ENCODE measurements at regions not wholly inside any gene's neighbourhood (a gene's known extent, or its start where the extent isn't known, plus 50 kb on each side); places are given as distances from the start of the nearest gene placed in this dataset.
"Not testable (repeated sequence)": the region's sequence is repeated elsewhere in the genome, so short reads cannot be mapped to it uniquely, and the experiment has no call there.

DNA sequence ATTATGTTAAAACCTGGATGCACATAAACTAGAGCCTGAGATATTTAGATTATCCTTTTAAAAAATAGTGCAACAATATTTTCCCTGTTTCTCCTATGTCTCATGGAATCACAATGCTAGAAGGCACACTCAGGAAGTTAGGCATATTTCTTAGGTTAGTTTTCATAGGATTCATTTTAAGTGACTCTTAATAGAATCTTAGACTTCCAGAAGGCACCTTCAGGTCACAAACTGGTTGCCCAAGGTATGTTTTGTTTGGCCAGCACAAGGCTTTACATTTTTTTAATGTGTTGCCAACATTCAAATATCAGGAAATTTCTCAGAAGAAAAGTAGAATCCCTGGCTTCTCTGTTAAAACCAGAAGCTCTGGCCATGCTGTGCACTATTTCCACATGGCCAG lies 129.3 kb downstream of the LNPK start:
- no peak for DNase-seq (ENCODE audit: low read depth)

DNA sequence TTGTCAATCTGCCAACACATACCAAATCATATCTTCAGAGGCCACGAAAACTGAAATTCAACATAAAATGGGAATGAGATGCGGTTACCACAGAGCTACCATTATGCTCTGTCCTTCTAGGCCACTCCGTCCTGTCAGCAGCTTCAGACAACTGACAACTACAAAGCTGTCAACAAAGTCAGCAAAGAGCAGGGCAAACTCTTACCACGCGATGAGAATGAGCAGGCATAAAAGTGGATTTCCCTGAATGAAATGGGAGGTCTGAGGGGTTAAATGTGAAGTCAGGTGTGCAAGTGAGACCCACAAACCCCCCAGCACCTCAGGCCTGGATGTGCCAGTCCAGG lies 130.1 kb downstream of the LNPK start:
- no peak for DNase-seq (ENCODE audit: low read depth)

DNA sequence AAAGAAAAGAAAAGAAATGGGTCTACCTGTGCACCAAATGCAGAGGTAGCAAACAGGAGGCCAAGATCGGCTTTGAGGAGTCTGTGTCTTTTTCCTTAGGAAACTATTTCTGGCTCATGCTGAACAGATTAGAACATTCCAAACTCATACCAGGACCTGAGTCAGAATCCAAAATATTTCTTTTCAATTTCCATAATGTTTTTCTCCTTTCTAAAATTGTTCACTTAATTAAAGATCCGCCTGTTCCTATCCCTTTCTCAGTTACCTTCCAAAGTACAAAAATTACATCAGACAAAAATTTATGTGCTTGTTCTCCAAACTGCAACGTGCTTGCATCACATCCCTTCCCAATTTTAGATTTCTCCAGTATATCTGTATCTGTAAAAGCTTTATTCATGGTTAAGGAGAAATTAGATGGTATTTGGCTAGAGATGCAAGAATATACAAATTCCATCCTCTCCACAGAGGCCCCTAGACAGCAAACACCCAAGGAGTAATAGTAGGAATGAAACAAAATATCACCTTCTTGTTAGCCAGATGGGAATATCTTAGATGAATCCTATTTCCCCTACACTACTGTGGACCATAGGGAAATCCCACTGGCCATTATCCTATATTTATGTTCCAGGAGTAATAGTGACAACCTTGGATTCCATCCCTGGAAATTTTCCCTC lies 130.6 kb downstream of the LNPK start:
- no peak for DNase-seq (ENCODE audit: low read depth)

DNA sequence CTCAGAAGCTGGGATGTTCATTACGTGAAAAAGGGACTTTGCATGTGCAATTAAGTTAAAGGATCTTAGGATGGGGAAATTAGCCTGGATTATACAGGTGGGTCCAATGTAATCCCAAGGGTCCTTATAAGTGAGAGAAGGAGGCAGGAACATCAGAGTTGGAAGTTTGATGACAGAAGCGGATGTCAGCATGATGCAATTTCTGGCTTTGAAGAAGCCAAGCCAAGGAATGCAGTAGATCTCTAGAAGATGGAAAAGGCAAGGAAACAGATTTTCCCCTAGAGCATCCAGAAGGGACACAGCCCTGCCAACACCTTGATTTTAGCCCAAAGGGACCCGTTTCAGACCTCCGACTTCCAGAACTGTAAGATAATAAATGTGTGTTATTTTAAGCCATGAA lies 136.4 kb downstream of the LNPK start:
- DNase-seq (ENCODE audit: low read depth), result no peak

DNA sequence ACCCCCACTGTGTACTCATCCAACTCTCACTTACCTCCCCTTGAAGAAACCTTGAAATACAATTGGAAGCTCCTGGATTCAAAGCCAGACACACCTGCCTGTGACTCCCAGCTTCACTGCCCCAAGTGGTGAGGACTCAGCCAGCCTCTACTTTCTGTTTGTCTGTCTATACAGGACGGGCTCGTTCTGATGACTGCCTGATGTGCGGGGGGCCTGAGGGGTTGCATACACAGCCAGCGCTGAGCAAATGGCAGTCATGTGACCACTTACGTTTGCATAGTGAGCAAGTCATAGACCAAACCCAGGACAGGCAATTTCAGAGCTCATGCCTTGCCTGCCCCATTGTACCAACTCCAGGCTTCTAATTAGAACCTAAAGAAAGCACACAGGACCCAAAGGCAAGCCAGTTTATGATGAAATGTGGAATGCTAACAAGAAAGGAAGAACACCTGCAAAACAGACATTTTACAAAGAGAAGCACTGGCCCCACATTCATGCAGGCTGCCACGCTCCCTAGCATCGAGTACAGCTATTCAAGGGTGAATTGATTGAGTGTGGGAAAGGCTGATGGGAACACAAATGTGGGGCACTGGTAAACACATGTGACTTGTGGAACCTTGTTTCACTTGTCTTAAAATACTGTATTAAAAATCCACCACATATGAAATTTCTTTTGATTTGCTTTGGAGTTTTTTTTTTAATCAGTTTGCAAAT lies 137.8 kb downstream of the LNPK start:
- DNase-seq (ENCODE audit: low read depth), result no peak

DNA sequence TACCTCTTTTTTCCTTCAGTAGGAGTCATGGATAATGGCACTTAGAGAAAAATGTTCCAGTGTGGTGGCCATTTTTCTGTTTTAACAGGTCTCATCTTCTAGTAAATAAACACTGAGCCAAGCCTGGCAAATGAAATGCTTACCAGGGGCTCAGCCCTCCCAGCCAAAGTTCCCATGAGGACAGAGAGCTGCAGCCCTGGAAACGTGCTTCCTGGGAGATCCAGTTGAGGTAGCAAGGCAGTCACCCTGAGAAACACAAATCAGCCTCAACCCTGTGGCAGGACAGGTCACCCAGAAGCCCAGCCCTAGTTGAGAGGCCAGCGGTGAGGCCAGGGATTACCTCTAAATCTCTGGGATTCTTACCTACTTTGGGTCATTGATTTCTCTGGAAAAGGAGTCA lies 140.1 kb downstream of the LNPK start:
- no peak for DNase-seq (ENCODE audit: low read depth)

DNA sequence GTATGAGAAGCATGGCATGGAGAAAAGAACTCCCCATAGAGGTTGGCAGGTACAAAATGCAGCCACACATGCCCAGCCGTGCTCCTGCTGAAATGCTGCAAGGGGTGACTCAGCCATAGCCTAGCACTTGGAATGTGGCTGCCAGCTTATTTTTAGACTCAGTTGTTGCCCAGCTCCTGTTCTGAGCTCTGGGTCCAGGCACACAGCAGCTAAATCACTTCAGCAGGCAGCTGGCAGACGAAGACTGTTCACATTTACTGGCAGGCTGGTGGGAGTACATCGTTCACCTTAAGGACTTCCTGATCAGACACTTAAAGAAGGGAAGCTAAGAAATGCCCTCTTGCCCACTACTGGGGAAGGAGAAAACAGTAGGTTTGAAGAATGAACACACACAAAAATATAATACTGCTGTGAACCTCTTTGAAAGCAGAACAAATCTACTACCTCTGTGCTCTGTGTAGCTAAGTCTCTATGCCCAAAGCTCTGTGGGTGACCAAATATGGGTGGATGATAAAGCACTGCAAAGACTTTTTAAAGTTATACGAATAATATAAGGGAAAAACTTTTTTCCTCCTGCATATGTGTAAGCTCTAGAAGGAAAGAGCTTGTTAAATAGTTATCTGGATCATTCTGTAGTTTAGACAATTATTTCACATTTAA lies 146.1 kb downstream of the LNPK start:
- no peak for DNase-seq (ENCODE audit: low read depth)

DNA sequence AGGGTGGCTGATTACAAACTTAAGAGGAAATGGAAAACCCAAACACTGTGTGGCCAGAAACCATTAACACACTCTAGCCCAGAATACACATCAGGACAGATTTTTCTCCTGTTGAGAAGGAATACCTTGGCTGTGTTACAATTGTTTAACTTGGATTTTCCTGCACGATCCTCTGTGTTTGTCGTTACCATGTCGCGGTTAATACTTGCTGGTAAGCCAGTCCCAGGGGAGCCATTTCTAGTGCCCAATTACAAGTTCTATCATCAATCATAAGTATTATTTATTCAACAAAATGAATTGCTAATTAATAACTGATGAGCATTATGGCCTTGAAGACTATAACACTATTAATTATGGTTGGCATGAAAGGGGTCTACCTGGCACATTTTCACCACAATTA lies 146.8 kb downstream of the LNPK start:
- DNase-seq (ENCODE audit: low read depth), result no peak

DNA sequence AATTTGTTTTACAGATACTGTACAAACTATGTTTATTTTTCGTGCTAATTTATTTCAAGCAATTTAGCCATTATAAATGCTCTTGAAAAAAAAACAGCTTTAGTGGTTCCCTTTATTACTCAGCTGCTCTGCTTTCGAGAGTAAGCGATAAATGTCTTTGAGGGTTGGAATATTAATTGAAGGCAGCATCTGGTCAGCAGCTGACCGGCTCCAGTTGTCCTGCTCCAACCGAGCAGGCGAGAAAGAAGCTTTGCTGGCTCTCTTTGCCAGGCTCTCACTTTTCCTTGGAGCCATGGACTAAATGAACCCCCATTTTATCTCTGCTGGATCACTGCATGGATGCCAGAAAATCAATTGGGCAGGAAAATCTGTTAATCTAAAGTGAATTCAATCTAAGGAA lies 147.4 kb downstream of the LNPK start:
- DNase-seq (ENCODE audit: low read depth), result no peak

DNA sequence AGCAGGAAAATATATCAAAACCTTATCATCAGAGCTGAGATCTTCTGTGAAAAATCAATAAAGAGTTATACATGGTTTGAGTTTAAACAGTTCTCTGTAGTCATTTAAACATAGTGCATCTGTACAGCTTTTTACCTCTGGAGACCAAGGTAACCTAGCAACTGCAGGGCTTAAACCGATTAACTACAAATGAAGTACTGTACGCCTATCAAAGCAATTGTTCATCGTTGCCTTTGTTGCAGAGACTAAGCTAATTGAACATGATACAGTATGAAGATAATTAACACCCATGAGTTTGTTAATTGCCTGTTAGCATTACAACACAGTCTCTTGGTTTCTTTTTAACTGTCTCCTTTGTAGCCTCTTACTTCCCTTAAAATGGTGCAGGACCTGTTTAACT lies 147.9 kb downstream of the LNPK start:
- DNase-seq (ENCODE audit: low read depth), result no peak

DNA sequence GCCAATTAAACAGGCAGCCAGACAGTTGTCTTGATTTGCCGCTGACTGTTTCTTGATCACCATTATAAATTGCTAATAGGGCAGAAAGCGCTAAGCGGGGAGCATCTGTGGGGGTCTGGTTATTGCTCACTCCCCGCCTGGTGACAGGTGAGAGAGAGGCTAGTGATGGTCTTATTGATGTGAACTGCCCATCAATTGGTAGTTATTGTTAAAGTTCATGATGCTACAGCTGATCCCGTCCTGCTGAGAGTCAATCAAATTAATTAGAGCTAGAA lies 148.5 kb downstream of the LNPK start:
- no peak for DNase-seq (ENCODE audit: low read depth)

DNA sequence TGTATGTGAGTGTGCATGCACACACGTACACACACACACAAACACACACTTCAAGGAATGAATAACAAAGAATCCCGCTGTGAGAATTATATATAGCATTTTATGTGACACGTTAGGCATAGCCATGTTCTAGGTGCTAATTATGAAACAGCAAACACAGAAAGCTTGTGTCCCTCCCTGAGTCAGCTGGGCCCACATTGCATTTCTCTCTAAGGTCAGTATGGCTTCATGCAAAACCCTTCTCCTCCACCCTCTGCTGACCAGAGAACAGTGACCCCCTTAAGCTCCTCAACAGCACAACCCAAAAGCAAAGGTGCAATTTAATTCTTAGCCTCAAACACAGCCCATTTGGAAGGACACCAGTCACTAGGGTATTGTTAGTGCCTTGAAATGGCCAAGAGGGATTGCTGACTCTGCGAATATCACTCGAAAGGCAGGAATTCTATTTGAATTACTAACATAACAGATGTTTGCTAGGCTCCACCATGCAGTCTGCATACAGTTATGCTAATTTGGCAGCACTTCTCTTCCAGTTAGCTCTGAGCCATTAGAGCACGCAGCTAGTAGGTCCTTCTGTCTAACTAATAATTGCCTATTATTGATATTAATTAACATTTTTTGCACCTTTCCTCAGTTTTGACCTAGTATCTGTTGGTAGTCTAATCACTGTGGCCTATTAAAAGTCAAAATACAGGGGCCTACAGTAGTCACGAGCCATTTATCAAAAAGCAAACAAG lies 149.0 kb downstream of the LNPK start:
- DNase-seq (ENCODE audit: low read depth), result no peak

DNA sequence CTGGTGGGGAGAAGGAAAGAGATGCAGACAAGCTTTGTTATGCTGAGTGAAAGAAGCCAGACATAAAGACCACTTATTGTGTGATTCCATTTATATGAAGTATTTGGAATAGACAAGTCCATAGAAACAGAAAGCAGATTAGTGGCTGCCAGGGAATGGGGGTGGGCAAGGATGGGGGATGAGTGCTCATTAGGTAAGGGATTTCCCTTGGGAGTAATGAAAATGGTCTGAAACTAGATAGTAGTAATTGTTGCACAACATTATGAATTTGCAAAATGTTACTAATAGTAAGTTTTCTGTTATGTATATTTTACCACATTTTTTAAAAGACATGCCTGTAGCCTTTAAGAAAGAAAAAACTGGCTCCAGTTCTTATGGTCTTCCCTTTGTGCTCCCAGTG lies 154.9 kb downstream of the LNPK start:
- DNase-seq (ENCODE audit: low read depth), result no peak

DNA sequence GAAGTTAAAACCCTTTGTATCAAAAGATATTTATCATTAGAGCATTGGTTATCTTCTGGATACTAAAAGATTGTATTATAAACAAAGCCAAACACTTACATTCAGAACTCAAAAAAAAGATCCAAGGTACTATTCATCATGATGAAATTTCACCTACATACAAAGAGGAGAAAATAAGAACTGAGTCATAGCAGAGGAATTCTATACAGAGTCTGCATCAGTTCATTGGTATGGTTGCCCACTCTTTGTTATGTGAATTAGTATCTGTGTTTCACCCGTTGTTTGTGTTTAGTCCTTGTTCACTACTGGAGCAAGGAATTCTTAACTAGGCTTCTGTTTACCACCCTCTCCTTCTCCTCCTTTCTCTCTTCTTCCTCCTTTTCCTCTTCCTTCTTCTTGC lies 157.9 kb downstream of the LNPK start:
- no peak for DNase-seq (ENCODE audit: low read depth)

DNA sequence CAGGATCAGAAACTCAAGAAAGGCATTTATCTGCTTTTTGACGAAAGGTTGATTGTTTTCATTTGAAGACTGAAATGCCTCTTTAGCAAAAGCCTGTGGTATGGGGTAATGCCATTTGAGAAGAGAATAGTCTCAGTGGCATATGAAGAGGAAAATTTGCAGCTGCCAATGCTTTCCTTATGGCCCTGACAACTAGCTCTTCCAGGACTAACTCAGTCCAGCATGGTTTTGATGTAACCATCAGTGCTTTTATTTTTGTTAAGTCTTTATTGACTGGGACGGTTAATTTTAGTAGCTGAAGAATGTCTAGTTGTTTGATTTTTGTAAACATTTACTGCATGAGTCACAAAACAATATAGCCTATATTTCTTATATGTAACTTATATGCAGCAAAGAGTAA lies 158.4 kb downstream of the LNPK start:
- no peak for DNase-seq (ENCODE audit: low read depth)

DNA sequence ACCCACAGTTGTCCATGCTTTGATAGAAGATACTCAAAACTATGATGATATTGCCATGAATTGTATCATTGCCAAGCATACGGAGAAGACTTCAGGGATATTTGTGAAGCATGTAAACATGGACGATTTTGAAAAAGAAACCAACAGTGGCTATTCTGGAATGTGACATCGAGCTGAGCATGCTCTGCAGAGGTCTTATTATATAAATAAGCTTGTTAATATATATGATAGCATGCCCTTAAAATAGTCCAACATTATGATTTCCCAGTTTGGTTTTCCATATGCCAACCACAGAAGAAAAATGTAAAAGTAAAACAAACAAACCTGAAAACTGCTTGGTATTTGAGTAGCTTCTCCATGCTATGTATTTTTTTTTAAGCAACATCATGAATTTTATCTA lies 159.1 kb downstream of the LNPK start:
- no peak for DNase-seq (ENCODE audit: low read depth)

DNA sequence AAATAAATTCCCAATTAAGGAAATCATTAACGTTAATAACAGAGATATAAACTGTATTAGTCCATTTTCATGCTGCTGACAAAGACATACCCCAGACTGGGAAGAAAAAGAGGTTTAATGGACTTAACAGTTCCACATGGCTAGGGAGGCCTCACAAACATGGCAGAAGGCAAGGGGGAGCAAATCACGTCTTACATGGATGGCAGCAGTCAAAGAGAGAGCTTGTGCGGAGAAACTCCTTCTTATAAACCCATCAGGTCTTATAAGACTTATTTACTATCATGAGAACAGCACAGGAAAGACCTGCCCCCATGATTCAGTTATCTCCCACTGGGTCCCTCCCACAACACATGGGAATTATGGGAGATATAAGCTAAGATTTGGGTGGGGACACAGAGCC lies 161.3 kb downstream of the LNPK start:
- DNase-seq (ENCODE audit: low read depth), result not testable (repeated sequence)

DNA sequence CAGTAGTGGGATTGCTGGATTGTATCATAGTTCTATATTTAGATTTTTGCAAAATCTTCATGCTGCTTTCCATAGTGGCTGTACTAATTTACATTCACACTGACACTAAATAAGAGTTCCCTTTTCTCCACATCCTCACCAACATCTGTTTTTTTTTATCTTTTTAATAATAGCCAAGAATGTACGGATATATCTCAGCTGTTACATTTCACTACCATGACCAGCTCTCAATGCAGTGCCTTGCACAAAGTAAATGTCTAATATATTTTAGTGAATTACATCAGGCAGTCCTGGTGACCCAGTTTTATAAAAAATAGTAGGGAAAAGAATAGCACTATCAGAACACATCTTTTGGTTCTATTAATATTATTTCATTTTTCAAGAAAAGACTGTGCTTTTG lies 161.8 kb downstream of the LNPK start:
- DNase-seq (ENCODE audit: low read depth), result no peak

DNA sequence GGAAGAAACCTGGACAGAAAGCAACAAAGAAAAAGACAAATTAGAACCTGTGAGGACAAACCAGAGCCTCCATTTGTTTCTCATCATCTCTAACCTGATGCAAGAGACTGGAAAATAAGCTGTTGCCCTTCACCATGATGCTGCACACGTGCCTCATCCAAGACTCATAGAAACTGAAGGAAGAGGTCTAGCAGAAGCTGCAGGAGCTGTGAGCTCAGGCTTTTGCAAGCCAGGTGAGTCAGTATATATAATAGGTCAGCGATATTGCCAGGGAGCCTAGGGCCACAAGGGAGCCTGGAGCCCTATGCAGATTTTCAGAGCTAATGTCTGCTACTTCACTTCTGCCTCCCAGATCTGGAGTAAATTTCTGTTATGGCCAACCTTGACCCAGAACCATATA lies 163.1 kb downstream of the LNPK start:
- DNase-seq (ENCODE audit: low read depth), result no peak

DNA sequence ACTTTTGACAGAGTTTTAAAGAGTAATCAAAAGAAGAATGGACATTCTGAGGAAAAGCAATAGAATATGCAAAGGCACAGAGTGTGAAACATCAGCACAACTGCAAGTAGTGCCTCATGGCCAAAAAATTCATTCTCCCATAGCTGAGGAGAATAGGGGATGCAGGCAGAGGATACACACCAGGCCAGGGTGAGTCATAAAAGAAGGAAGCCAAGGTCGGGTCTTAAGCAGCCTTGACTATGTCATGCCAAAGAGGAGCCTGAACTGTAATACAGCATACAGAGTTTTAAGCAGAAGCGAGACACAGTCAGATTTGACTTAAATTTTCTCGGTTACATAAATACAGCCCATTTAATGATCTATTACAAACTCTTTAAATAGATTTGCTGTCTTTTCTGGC lies 165.0 kb downstream of the LNPK start:
- DNase-seq (ENCODE audit: low read depth), result no peak

DNA sequence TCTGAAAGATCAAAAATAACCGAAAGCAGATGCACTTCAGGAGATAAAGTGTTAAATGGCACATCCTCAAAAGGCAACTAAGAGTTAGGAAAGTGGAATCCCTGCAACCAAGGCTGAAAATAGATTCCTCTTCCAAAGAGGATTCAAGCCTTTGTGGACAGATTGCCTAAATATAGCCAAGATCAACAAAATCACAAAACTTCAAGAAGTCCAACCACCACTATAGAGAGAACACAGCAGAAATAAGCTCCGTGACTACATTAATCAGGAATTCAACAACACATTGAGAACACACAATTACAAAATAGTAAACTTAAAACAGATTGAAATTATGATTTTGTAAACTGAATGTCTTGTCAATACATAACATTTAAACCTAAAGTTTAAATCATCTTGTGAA lies 165.7 kb downstream of the LNPK start:
- DNase-seq (ENCODE audit: low read depth), result no peak

DNA sequence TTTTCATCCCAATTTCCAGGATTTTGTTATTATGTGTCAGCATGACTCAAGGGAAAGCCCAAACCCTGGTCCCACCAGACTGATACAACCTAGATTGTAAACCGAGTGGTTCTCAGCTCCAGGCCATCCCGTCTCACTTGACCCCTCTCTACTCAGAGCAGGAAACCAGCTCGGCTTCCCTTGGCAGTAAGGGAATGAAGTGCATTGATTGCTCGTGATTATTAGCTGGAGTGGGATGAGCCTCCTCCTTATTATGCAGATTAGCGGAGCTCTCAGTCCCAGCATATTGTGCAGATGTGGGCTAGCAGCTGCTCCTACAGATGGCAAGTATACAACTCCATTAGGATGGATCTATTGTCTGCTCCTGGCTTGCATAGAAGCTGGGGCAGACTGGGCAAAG lies 167.6 kb downstream of the LNPK start:
- no peak for DNase-seq (ENCODE audit: low read depth)

DNA sequence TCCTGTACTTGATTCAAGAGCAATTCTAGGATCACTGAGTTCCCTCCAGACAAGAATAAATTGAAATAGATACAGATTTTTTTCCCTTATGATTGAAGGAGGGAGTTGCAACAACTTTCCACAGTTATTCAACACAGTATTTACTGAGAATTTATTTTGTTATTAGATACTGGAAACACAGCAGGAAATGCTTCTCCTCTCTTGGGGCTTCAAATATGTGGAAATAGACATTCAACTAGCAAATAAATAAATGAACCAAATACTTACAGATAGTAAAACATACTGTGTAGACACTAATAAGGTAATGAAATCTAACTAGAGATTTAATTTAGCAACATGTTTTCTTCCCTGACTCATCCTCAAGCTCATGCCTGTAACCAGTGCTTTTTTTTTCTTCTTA lies 169.2 kb downstream of the LNPK start:
- no peak for DNase-seq (ENCODE audit: low read depth)
